GM23338 (cell line): ENCODE measurements at regions not wholly inside any gene's neighbourhood (a gene's known extent, or its start where the extent isn't known, plus 50 kb on each side); places are given as distances from the start of the nearest gene placed in this dataset.

Experiments
- ATAC-seq: fragments of 200-7000 bp; cut with Tn5 transposase; 3 replicates; pipeline ENCODE4 v1.9.1; 2020
- DNase-seq: peaks from one replicate; pipeline ENCODE4 v3.0.0-alpha.2; 2015; ENCODE audit warnings: low spot score
- H2AFZ ChIP-seq: fragments of 200-600 bp; sonication (generic); 2 replicates; pipeline ENCODE4 v1.8.0; 2016; ENCODE audit warnings: antibody characterized with exemption, mild to moderate bottlenecking, moderate library complexity
- H3F3A ChIP-seq: fragments of 200-600 bp; sonication (generic); replicated peaks from 2 replicates; pipeline ENCODE4 v1.8.0; 2017; ENCODE audit warnings: antibody characterized with exemption, mixed run types, low read depth
- H3K27ac ChIP-seq: fragments of 200-600 bp; sonication (generic); 2 replicates; pipeline ENCODE4 v1.6.1; 2016; ENCODE audit warnings: low read depth
- H3K27me3 ChIP-seq: fragments of 200-600 bp; sonication (generic); 2 replicates; pipeline ENCODE4 v1.8.0; 2016; ENCODE audit warnings: mild to moderate bottlenecking, mixed run types, moderate library complexity; ENCODE audit not compliant: insufficient read depth
- H3K36me3 ChIP-seq: fragments of 200-600 bp; sonication (generic); 2 replicates; pipeline ENCODE4 v1.8.0; 2016; ENCODE audit warnings: mild to moderate bottlenecking; ENCODE audit not compliant: insufficient read depth
- H3K4me1 ChIP-seq: fragments of 200-600 bp; sonication (generic); 2 replicates; pipeline ENCODE4 v1.8.0; 2016; ENCODE audit warnings: mild to moderate bottlenecking, moderate library complexity; ENCODE audit not compliant: insufficient read depth
- H3K4me2 ChIP-seq: fragments of 200-600 bp; sonication (generic); 2 replicates; pipeline ENCODE4 v1.7.1; 2017; ENCODE audit warnings: mixed run types
- H3K4me3 ChIP-seq: fragments of 200-600 bp; sonication (generic); 2 replicates; pipeline ENCODE4 v1.6.1; 2016; ENCODE audit warnings: mixed run types
- H3K79me2 ChIP-seq: fragments of 200-600 bp; sonication (generic); replicated peaks from 2 replicates; pipeline ENCODE4 v1.8.0; 2017; ENCODE audit warnings: mild to moderate bottlenecking; ENCODE audit not compliant: insufficient read depth
- H3K9me2 ChIP-seq: fragments of 200-600 bp; sonication (generic); 2 replicates; pipeline ENCODE4 v1.8.0; 2017; ENCODE audit not compliant: insufficient read depth
- H4K20me1 ChIP-seq: fragments of 200-600 bp; sonication (generic); replicated peaks from 2 replicates; pipeline ENCODE4 v1.8.0; 2017; ENCODE audit warnings: mild to moderate bottlenecking; ENCODE audit not compliant: insufficient read depth
- H3K27ac Mint-ChIP-seq: 2 replicates; pipeline ENCODE4 v1.8.0; 2020; ENCODE audit warnings: inconsistent platforms, mild to moderate bottlenecking, moderate library complexity, mixed read lengths
- H3K27me3 Mint-ChIP-seq: 3 replicates; pipeline ENCODE4 v1.8.0; 2022; ENCODE audit warnings: low read depth, mild to moderate bottlenecking, moderate library complexity, mixed read lengths, inconsistent platforms; ENCODE audit not compliant: insufficient read depth, poor library complexity
- H3K36me3 Mint-ChIP-seq: 3 replicates; pipeline ENCODE4 v1.8.0; 2021; ENCODE audit warnings: low read depth, mild to moderate bottlenecking, inconsistent platforms, moderate library complexity, mixed read lengths
- H3K4me1 Mint-ChIP-seq: 3 replicates; pipeline ENCODE4 v1.8.0; 2020; ENCODE audit warnings: mild to moderate bottlenecking, inconsistent platforms, mixed read lengths
- H3K4me3 Mint-ChIP-seq: 3 replicates; pipeline ENCODE4 v1.8.0; 2021; ENCODE audit warnings: moderate library complexity, mild to moderate bottlenecking, inconsistent platforms, mixed read lengths
- H3K9me3 Mint-ChIP-seq: 3 replicates; pipeline ENCODE4 v1.8.0; 2020; ENCODE audit warnings: moderate library complexity, mild to moderate bottlenecking, inconsistent platforms, mixed read lengths
- CREB1 ChIP-seq: fragments of 250-450 bp; sonication (Bioruptor Pico); IDR thresholded peaks from 2 replicates; pipeline ENCODE4 v1.5.0; 2020; ENCODE audit warnings: low read depth, mild to moderate bottlenecking, moderate library complexity
- EZH2 ChIP-seq: fragments of 200-600 bp; sonication (generic); IDR thresholded peaks from one replicate; pipeline ENCODE4 v1.8.0; 2017; ENCODE audit warnings: antibody characterized with exemption, mild to moderate bottlenecking, low read depth; ENCODE audit not compliant: unreplicated experiment
- EZH2phosphoT487 ChIP-seq: fragments of 200-600 bp; sonication (generic); IDR thresholded peaks from one replicate; pipeline ENCODE4 v1.8.1; 2018; ENCODE audit warnings: antibody characterized with exemption; ENCODE audit not compliant: unreplicated experiment
- JUNB ChIP-seq: IDR thresholded peaks from one replicate; pipeline ENCODE4 v1.6.1; 2016; ENCODE audit warnings: antibody characterized with exemption; ENCODE audit not compliant: unreplicated experiment
- NANOG ChIP-seq: IDR thresholded peaks from 2 replicates; pipeline ENCODE4 v1.6.1; 2016; ENCODE audit warnings: antibody characterized with exemption, borderline replicate concordance
- POLR2AphosphoS5 ChIP-seq: IDR thresholded peaks from 2 replicates; pipeline ENCODE4 v1.6.1; 2016; ENCODE audit warnings: antibody characterized with exemption, low read depth
- STAT1 ChIP-seq: IDR thresholded peaks from one replicate; pipeline ENCODE4 v1.6.1; 2016; ENCODE audit warnings: antibody characterized with exemption; ENCODE audit not compliant: unreplicated experiment
- ZNF114 ChIP-seq: fragments of 250-450 bp; sonication (Bioruptor Pico); IDR thresholded peaks from 2 replicates; pipeline ENCODE4 v1.5.0; 2020; ENCODE audit warnings: mild to moderate bottlenecking, moderate library complexity
- ZNF331 ChIP-seq: fragments of 250-450 bp; sonication (Bioruptor Pico); IDR thresholded peaks from 2 replicates; pipeline ENCODE4 v1.5.0; 2020; ENCODE audit warnings: low read depth, mild to moderate bottlenecking, moderate library complexity
- TF ChIP-seq, protein P1 (sequence below), 2 experiments: fragments of 200-600 bp in 1 of 2; sonication (generic) in 1 of 2; conservative IDR thresholded peaks; 2 replicates each; pipeline versions ENCODE4 v1.5.1 to v1.6.1; 2016 to 2017; ENCODE audit warnings: antibody characterized with exemption in 2 of 2, low read depth in 2 of 2, mild to moderate bottlenecking in 2 of 2, moderate library complexity in 1 of 2
- TF ChIP-seq, protein P2 (sequence below): IDR thresholded peaks from one replicate; pipeline ENCODE4 v1.6.1; 2018; ENCODE audit warnings: antibody characterized with exemption; ENCODE audit not compliant: unreplicated experiment
- TF ChIP-seq, protein P3 (sequence below): IDR thresholded peaks from 2 replicates; pipeline ENCODE4 v1.6.1; 2016; ENCODE audit warnings: antibody characterized with exemption
- TF ChIP-seq, protein P4 (sequence below): fragments of 250-450 bp; sonication (Bioruptor Pico); IDR thresholded peaks from 2 replicates; pipeline ENCODE4 v1.5.0; 2020; ENCODE audit warnings: mild to moderate bottlenecking, moderate library complexity

DNA sequence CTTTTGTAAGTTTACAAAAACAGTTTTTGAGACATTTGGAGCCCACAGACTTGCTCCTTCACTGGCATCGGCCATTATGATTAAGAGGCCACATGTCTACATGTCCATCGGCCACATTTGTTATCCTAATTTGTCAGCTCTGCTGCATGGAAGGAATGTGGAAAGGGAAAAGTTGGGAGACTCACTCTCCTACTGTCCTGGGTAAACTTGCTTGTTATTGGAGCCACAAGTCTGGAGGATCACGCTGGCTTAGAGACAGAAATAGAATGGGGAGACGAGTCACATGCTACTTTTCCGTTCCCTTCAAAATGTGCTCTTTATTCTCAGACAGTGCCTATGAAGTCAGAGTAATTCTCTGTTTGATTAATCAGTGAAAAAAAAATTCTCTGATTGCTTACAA is 741.2 kb upstream of the PCDH9 start:
- DNase-seq (peak; percentile 3), ATAC-seq (no peak)
- Mint-ChIP-seq H3K4me1 (peaks cover 3% of the 10 kb centered on the region; the same call in 2 of the 3 replicates), H3K36me3 (no peaks in the 10 kb centered on the region), H3K27me3 (no peaks in the 10 kb centered on the region), H3K4me3 (no peak overlapping the region), H3K27ac (peak overlapping the region; percentile 7; the same call in 1 of the 2 replicates), H3K9me3 (no peaks in the 10 kb centered on the region)
- no peaks in the 10 kb centered on the region for H4K20me1 ChIP-seq
- no peaks in the 10 kb centered on the region for H3K27me3 ChIP-seq
- no peak overlapping the region for H3K27ac ChIP-seq
- H3F3A ChIP-seq = no peaks in the 10 kb centered on the region
- no peaks in the 10 kb centered on the region for H3K79me2 ChIP-seq
- no peaks in the 10 kb centered on the region for H3K9me2 ChIP-seq
- no peak overlapping the region for H2AFZ ChIP-seq
- TF ChIP-seq STAT1 (no peak), POLR2AphosphoS5 (no peak), ZNF114 (CRISPR knock-in tag) (no peak), EZH2 (no peak), EZH2phosphoT487 (no peak), JUNB (no peak), ZNF331 (CRISPR knock-in tag) (no peak), CREB1 (CRISPR knock-in tag) (no peak), NANOG (no peak)
- TF ChIP-seq, protein P1, sequence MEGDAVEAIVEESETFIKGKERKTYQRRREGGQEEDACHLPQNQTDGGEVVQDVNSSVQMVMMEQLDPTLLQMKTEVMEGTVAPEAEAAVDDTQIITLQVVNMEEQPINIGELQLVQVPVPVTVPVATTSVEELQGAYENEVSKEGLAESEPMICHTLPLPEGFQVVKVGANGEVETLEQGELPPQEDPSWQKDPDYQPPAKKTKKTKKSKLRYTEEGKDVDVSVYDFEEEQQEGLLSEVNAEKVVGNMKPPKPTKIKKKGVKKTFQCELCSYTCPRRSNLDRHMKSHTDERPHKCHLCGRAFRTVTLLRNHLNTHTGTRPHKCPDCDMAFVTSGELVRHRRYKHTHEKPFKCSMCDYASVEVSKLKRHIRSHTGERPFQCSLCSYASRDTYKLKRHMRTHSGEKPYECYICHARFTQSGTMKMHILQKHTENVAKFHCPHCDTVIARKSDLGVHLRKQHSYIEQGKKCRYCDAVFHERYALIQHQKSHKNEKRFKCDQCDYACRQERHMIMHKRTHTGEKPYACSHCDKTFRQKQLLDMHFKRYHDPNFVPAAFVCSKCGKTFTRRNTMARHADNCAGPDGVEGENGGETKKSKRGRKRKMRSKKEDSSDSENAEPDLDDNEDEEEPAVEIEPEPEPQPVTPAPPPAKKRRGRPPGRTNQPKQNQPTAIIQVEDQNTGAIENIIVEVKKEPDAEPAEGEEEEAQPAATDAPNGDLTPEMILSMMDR (conservative IDR thresholded peaks at IDR 0.05; ENCODE audit: low read depth in 2 of 2) = no peak
- TF ChIP-seq, protein P2, sequence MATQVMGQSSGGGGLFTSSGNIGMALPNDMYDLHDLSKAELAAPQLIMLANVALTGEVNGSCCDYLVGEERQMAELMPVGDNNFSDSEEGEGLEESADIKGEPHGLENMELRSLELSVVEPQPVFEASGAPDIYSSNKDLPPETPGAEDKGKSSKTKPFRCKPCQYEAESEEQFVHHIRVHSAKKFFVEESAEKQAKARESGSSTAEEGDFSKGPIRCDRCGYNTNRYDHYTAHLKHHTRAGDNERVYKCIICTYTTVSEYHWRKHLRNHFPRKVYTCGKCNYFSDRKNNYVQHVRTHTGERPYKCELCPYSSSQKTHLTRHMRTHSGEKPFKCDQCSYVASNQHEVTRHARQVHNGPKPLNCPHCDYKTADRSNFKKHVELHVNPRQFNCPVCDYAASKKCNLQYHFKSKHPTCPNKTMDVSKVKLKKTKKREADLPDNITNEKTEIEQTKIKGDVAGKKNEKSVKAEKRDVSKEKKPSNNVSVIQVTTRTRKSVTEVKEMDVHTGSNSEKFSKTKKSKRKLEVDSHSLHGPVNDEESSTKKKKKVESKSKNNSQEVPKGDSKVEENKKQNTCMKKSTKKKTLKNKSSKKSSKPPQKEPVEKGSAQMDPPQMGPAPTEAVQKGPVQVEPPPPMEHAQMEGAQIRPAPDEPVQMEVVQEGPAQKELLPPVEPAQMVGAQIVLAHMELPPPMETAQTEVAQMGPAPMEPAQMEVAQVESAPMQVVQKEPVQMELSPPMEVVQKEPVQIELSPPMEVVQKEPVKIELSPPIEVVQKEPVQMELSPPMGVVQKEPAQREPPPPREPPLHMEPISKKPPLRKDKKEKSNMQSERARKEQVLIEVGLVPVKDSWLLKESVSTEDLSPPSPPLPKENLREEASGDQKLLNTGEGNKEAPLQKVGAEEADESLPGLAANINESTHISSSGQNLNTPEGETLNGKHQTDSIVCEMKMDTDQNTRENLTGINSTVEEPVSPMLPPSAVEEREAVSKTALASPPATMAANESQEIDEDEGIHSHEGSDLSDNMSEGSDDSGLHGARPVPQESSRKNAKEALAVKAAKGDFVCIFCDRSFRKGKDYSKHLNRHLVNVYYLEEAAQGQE = no peak
- TF ChIP-seq, protein P3, sequence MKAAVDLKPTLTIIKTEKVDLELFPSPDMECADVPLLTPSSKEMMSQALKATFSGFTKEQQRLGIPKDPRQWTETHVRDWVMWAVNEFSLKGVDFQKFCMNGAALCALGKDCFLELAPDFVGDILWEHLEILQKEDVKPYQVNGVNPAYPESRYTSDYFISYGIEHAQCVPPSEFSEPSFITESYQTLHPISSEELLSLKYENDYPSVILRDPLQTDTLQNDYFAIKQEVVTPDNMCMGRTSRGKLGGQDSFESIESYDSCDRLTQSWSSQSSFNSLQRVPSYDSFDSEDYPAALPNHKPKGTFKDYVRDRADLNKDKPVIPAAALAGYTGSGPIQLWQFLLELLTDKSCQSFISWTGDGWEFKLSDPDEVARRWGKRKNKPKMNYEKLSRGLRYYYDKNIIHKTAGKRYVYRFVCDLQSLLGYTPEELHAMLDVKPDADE = no peak
- TF ChIP-seq, protein P4, sequence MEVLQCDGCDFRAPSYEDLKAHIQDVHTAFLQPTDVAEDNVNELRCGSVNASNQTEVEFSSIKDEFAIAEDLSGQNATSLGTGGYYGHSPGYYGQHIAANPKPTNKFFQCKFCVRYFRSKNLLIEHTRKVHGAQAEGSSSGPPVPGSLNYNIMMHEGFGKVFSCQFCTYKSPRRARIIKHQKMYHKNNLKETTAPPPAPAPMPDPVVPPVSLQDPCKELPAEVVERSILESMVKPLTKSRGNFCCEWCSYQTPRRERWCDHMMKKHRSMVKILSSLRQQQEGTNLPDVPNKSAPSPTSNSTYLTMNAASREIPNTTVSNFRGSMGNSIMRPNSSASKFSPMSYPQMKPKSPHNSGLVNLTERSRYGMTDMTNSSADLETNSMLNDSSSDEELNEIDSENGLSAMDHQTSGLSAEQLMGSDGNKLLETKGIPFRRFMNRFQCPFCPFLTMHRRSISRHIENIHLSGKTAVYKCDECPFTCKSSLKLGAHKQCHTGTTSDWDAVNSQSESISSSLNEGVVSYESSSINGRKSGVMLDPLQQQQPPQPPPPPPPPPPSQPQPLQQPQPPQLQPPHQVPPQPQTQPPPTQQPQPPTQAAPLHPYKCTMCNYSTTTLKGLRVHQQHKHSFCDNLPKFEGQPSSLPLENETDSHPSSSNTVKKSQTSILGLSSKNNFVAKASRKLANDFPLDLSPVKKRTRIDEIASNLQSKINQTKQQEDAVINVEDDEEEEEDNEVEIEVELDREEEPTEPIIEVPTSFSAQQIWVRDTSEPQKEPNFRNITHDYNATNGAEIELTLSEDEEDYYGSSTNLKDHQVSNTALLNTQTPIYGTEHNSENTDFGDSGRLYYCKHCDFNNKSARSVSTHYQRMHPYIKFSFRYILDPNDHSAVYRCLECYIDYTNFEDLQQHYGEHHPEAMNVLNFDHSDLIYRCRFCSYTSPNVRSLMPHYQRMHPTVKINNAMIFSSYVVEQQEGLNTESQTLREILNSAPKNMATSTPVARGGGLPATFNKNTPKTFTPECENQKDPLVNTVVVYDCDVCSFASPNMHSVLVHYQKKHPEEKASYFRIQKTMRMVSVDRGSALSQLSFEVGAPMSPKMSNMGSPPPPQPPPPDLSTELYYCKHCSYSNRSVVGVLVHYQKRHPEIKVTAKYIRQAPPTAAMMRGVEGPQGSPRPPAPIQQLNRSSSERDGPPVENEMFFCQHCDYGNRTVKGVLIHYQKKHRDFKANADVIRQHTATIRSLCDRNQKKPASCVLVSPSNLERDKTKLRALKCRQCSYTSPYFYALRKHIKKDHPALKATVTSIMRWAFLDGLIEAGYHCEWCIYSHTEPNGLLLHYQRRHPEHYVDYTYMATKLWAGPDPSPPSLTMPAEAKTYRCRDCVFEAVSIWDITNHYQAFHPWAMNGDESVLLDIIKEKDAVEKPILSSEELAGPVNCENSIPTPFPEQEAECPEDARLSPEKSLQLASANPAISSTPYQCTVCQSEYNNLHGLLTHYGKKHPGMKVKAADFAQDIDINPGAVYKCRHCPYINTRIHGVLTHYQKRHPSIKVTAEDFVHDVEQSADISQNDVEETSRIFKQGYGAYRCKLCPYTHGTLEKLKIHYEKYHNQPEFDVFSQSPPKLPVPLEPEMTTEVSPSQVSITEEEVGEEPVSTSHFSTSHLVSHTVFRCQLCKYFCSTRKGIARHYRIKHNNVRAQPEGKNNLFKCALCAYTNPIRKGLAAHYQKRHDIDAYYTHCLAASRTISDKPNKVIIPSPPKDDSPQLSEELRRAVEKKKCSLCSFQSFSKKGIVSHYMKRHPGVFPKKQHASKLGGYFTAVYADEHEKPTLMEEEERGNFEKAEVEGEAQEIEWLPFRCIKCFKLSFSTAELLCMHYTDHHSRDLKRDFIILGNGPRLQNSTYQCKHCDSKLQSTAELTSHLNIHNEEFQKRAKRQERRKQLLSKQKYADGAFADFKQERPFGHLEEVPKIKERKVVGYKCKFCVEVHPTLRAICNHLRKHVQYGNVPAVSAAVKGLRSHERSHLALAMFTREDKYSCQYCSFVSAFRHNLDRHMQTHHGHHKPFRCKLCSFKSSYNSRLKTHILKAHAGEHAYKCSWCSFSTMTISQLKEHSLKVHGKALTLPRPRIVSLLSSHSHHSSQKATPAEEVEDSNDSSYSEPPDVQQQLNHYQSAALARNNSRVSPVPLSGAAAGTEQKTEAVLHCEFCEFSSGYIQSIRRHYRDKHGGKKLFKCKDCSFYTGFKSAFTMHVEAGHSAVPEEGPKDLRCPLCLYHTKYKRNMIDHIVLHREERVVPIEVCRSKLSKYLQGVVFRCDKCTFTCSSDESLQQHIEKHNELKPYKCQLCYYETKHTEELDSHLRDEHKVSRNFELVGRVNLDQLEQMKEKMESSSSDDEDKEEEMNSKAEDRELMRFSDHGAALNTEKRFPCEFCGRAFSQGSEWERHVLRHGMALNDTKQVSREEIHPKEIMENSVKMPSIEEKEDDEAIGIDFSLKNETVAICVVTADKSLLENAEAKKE (CRISPR knock-in tag) = no peak
- H3K4me1 ChIP-seq = no peaks in the 10 kb centered on the region
- no peak overlapping the region for H3K4me3 ChIP-seq
- no peak overlapping the region for H3K4me2 ChIP-seq
- no peaks in the 10 kb centered on the region for H3K36me3 ChIP-seq
